IMR-90 (cell line): ENCODE measurements at regions not wholly inside any gene's neighbourhood (a gene's known extent, or its start where the extent isn't known, plus 50 kb on each side); places are given as distances from the start of the nearest gene placed in this dataset.

Experiments
- ATAC-seq: fragments of 200-7000 bp; cut with Tn5 transposase; 2 replicates; pipeline ENCODE4 v1.9.1; 2020; ENCODE audit warnings: low read depth, mild to moderate bottlenecking, moderate library complexity
- BruUV-seq: library from RNA; stranded (reverse); fragments of 400-500 nt; replicated peaks from 2 replicates; lab custom pipeline; 2021; lab: Mats Ljungman, UMichigan
- CTCF ChIA-PET: fragments of 300-600 bp; formaldehyde crosslinking; extraction: SDS; loops from one replicate; lab custom pipeline; 2021; ENCODE audit warnings: antibody characterized with exemption; lab: Yijun Ruan, JAX
- POLR2A ChIA-PET: fragments of 300-600 bp; sonication (Branson Sonifier 250); formaldehyde crosslinking; loops from one replicate; lab custom pipeline; 2022; ENCODE audit warnings: antibody characterized with exemption; ENCODE audit not compliant: unreplicated experiment; lab: Charles Lee
- DNase-seq: peaks from one replicate; pipeline ENCODE4 v3.0.0; 2013
- H2AFZ ChIP-seq: replicated peaks from 2 replicates; pipeline ENCODE3; 2013; ENCODE audit warnings: low read length, mild to moderate bottlenecking; ENCODE audit not compliant: poor library complexity
- H2AK5ac ChIP-seq: 2 replicates; pipeline ENCODE4 v1.6.1; 2013; ENCODE audit warnings: low read depth, low read length, inconsistent platforms
- H2AK9ac ChIP-seq: replicated peaks from 2 replicates; pipeline ENCODE3; 2013; ENCODE audit warnings: mild to moderate bottlenecking, low read depth, low read length, moderate library complexity; ENCODE audit not compliant: poor library complexity
- H2BK120ac ChIP-seq: 2 replicates; pipeline ENCODE4 v1.6.1; 2013; ENCODE audit warnings: low read depth, low read length, inconsistent platforms
- H2BK15ac ChIP-seq: 3 replicates; pipeline ENCODE4 v1.6.1; 2013; ENCODE audit warnings: low read depth, low read length, inconsistent platforms
- H2BK20ac ChIP-seq: 2 replicates; pipeline ENCODE4 v1.6.1; 2013; ENCODE audit warnings: low read depth, mild to moderate bottlenecking, inconsistent platforms, low read length, moderate library complexity
- H2BK5ac ChIP-seq: 2 replicates; pipeline ENCODE4 v1.6.1; 2013; ENCODE audit warnings: mild to moderate bottlenecking, low read depth, low read length, inconsistent platforms; ENCODE audit not compliant: poor library complexity, severe bottlenecking
- H3K14ac ChIP-seq: replicated peaks from 2 replicates; pipeline ENCODE4 v1.6.1; 2013; ENCODE audit warnings: low read depth, low read length, inconsistent platforms
- H3K18ac ChIP-seq: 2 replicates; pipeline ENCODE4 v1.6.1; 2013; ENCODE audit warnings: low read depth, low read length, control low read depth
- H3K23ac ChIP-seq: 2 replicates; pipeline ENCODE4 v1.6.1; 2013; ENCODE audit warnings: low read depth, low read length, inconsistent platforms
- H3K27ac ChIP-seq: 2 replicates; pipeline ENCODE4 v1.5.1; 2013; ENCODE audit warnings: mild to moderate bottlenecking, control low read depth, low read length; ENCODE audit not compliant: insufficient read depth
- H3K27me3 ChIP-seq: 2 replicates; pipeline ENCODE4 v1.6.1; 2013; ENCODE audit warnings: low read length; ENCODE audit not compliant: control insufficient read depth, insufficient read depth
- H3K36me3 ChIP-seq: 2 replicates; pipeline ENCODE4 v1.6.1; 2013; ENCODE audit warnings: low read length, mixed read lengths; ENCODE audit not compliant: control insufficient read depth, insufficient read depth
- H3K4ac ChIP-seq: 2 replicates; pipeline ENCODE4 v1.6.1; 2013; ENCODE audit warnings: low read depth, low read length, inconsistent platforms
- H3K4me1 ChIP-seq: 2 replicates; pipeline ENCODE4 v1.6.1; 2013; ENCODE audit warnings: low read length, mixed read lengths; ENCODE audit not compliant: control insufficient read depth, insufficient read depth
- H3K4me2 ChIP-seq: 2 replicates; pipeline ENCODE4 v1.6.1; 2013; ENCODE audit warnings: low read depth, mild to moderate bottlenecking, control low read depth, low read length, moderate library complexity
- H3K4me3 ChIP-seq: 2 replicates; pipeline ENCODE4 v1.5.1; 2013; ENCODE audit warnings: low read depth, mild to moderate bottlenecking, control low read depth, low read length, moderate library complexity; ENCODE audit not compliant: insufficient read depth
- H3K56ac ChIP-seq: 2 replicates; pipeline ENCODE4 v1.6.1; 2013; ENCODE audit warnings: low read length, inconsistent platforms; ENCODE audit not compliant: insufficient read depth; ENCODE audit errors: extremely low read depth
- H3K79me1 ChIP-seq, 2 experiments: 2 replicates each; pipeline ENCODE4 v1.6.1; 2013; ENCODE audit warnings: low read length in 2 of 2, inconsistent platforms in 1 of 2, low read depth in 1 of 2
- H3K9ac ChIP-seq: 2 replicates; pipeline ENCODE4 v1.6.1; 2013; ENCODE audit warnings: low read depth, low read length, control low read depth
- H3K9me1 ChIP-seq: 2 replicates; pipeline ENCODE4 v1.6.1; 2013; ENCODE audit warnings: low read length, inconsistent platforms; ENCODE audit not compliant: insufficient read depth
- H3K9me3 ChIP-seq: 2 replicates; pipeline ENCODE4 v1.6.1; 2013; ENCODE audit warnings: low read length; ENCODE audit not compliant: control insufficient read depth, insufficient read depth
- H4K20me1 ChIP-seq: 2 replicates; pipeline ENCODE4 v1.6.1; 2013; ENCODE audit warnings: low read length, inconsistent platforms; ENCODE audit not compliant: insufficient read depth
- H4K5ac ChIP-seq: 2 replicates; pipeline ENCODE4 v1.6.1; 2013; ENCODE audit warnings: mild to moderate bottlenecking, low read depth, low read length, control low read depth
- H4K8ac ChIP-seq, 2 experiments: 2 replicates each; pipeline ENCODE4 v1.6.1; 2013; ENCODE audit warnings: low read depth in 2 of 2, low read length in 2 of 2, control low read depth in 1 of 2, inconsistent platforms in 1 of 2
- H4K91ac ChIP-seq: 2 replicates; pipeline ENCODE4 v1.6.1; 2013; ENCODE audit warnings: low read depth, low read length, inconsistent platforms; ENCODE audit not compliant: insufficient read depth
- BHLHE40 ChIP-seq: fragments of 150-350 bp; IDR thresholded peaks from 2 replicates; pipeline ENCODE4 v1.6.1; 2016; ENCODE audit warnings: mild to moderate bottlenecking, low read depth, low read length
- CEBPB ChIP-seq: IDR thresholded peaks from 2 replicates; pipeline ENCODE4 v1.6.1; 2012; ENCODE audit warnings: low read depth, low read length, improper control_type of control experiment
- CHD1 ChIP-seq: IDR thresholded peaks from 2 replicates; pipeline ENCODE4 v1.6.1; 2012; ENCODE audit warnings: low read depth, low read length, improper control_type of control experiment
- CTCF ChIP-seq: conservative IDR thresholded peaks from 2 replicates; pipeline ENCODE4 v1.5.1; 2012; ENCODE audit warnings: mild to moderate bottlenecking, low read depth, low read length, improper control_type of control experiment
- ELK1 ChIP-seq: fragments of 150-350 bp; IDR thresholded peaks from 2 replicates; pipeline ENCODE4 v1.6.1; 2016; ENCODE audit warnings: low read depth, mild to moderate bottlenecking, low read length, moderate library complexity, borderline replicate concordance
- FOS ChIP-seq: fragments of 150-350 bp; IDR thresholded peaks from 2 replicates; pipeline ENCODE4 v1.6.1; 2016; ENCODE audit warnings: low read depth, low read length
- MAFK ChIP-seq: IDR thresholded peaks from 2 replicates; pipeline ENCODE4 v1.6.1; 2012; ENCODE audit warnings: low read depth, low read length, improper control_type of control experiment
- MAZ ChIP-seq: IDR thresholded peaks from 2 replicates; pipeline ENCODE4 v1.6.1; 2012; ENCODE audit warnings: low read depth, mild to moderate bottlenecking, low read length, improper control_type of control experiment, moderate library complexity, borderline replicate concordance
- MXI1 ChIP-seq: IDR thresholded peaks from 2 replicates; pipeline ENCODE4 v1.6.1; 2012; ENCODE audit warnings: low read depth, mild to moderate bottlenecking, low read length, moderate library complexity, borderline replicate concordance
- NFE2L2 ChIP-seq: fragments of 150-350 bp; IDR thresholded peaks from 2 replicates; pipeline ENCODE4 v1.6.1; 2016; ENCODE audit warnings: low read depth, mild to moderate bottlenecking, low read length
- POLR2A ChIP-seq: IDR thresholded peaks from 2 replicates; pipeline ENCODE4 v1.6.1; 2012; ENCODE audit warnings: mild to moderate bottlenecking, low read depth, low read length
- RAD21 ChIP-seq: IDR thresholded peaks from 2 replicates; pipeline ENCODE4 v1.6.1; 2012; ENCODE audit warnings: low read length, improper control_type of control experiment
- RCOR1 ChIP-seq: IDR thresholded peaks from 2 replicates; pipeline ENCODE4 v1.6.1; 2012; ENCODE audit warnings: mild to moderate bottlenecking, low read length, improper control_type of control experiment; ENCODE audit not compliant: insufficient replicate concordance
- RFX5 ChIP-seq: IDR thresholded peaks from 2 replicates; pipeline ENCODE4 v1.8.0; 2012; ENCODE audit warnings: low read depth, mild to moderate bottlenecking, low read length, moderate library complexity
- SMC3 ChIP-seq: fragments of 150-350 bp; IDR thresholded peaks from 2 replicates; pipeline ENCODE4 v1.6.1; 2016; ENCODE audit warnings: low read depth, mild to moderate bottlenecking, antibody characterized with exemption, low read length, moderate library complexity
- USF2 ChIP-seq: fragments of 150-350 bp; IDR thresholded peaks from 2 replicates; pipeline ENCODE4 v1.6.1; 2017; ENCODE audit warnings: mild to moderate bottlenecking, antibody characterized with exemption, low read length, low read depth
- WGBS, 2 experiments: methylation state at CpG; one replicate each; pipeline versions ENCODE4 v1.1.5 to v1.1.7; 2013; ENCODE audit warnings: missing lambda C conversion rate in 2 of 2; ENCODE audit not compliant: insufficient read length in 1 of 2; ENCODE audit errors: extremely low coverage in 2 of 2; 5-methylcytosine and 5-hydroxymethylcytosine counted together
- dilution Hi-C: fragments of 300-500 bp; cut with HindIII; formaldehyde crosslinking; loops from one replicate; pipeline ENCODE4 v1.14.3; 2018; ENCODE audit warnings: low sequenced_read_pairs; ENCODE audit not compliant: unreplicated experiment
- in situ Hi-C: fragments of 300-500 bp; cut with MboI; formaldehyde crosslinking; loops from 3 replicates; pipeline ENCODE4 v1.14.3; 2019; ENCODE audit warnings: low sequenced_read_pairs, inconsistent platforms, mixed read lengths
- intact Hi-C: fragments of 100-400 bp; cut with micrococcal nuclease; formaldehyde crosslinking; loops from 2 replicates; pipeline ENCODE4 v1.10.0; 2022

GRCh38 chr15:53036641-53037040 is 246.5 kb upstream of the ONECUT1 start:
- H3K9me3 ChIP-seq: peaks cover 13% of the 10 kb centered on the region
- TF ChIP-seq USF2 (no peak), CTCF (no peak), NFE2L2 (no peak), MXI1 (no peak), SMC3 (no peak), POLR2A (no peak), FOS (no peak), RCOR1 (no peak), CEBPB (no peak), BHLHE40 (no peak), RAD21 (no peak), MAFK (no peak), CHD1 (no peak), MAZ (no peak), RFX5 (no peak), ELK1 (no peak)
- no peak overlapping the region for H3K27ac ChIP-seq
- no peak overlapping the region for H4K8ac ChIP-seq
- no peak overlapping the region for H4K5ac ChIP-seq
- H3K18ac ChIP-seq: no peak overlapping the region
- H3K9me1 ChIP-seq: no peaks in the 10 kb centered on the region
- H4K20me1 ChIP-seq: no peaks in the 10 kb centered on the region
- no peak overlapping the region for H3K56ac ChIP-seq
- H2AK9ac ChIP-seq: no peak overlapping the region
- no peak overlapping the region for H2AFZ ChIP-seq
- POLR2A ChIA-PET: no interaction called here
- H2BK20ac ChIP-seq: no peak overlapping the region
- no peak overlapping the region for H3K4me2 ChIP-seq
- dilution Hi-C loops (no loop called here), intact Hi-C loops (no loop called here), in situ Hi-C loops (no loop called here)
- H3K4me3 ChIP-seq: no peak overlapping the region
- DNase-seq (no peak), ATAC-seq (no peak)
- H2BK5ac ChIP-seq: no peak overlapping the region
- no peaks in the 10 kb centered on the region for H3K4me1 ChIP-seq
- no peaks in the 10 kb centered on the region for H3K79me1 ChIP-seq
- H3K27me3 ChIP-seq: no peaks in the 10 kb centered on the region
- H3K9ac ChIP-seq: no peak overlapping the region
- H3K4ac ChIP-seq: no peak overlapping the region
- H2BK15ac ChIP-seq: no peak overlapping the region
- no peaks in the 10 kb centered on the region for H3K36me3 ChIP-seq
- WGBS, 2 experiments: no CpG with 5 or more reads among the region's 2 CpGs
- no peak overlapping the region for H3K23ac ChIP-seq
- H2BK120ac ChIP-seq: no peak overlapping the region
- CTCF ChIA-PET: no interaction called here
- H2AK5ac ChIP-seq: no peak overlapping the region
- H4K91ac ChIP-seq: no peak overlapping the region
- H3K14ac ChIP-seq: no peak overlapping the region
- no TSS peak for BruUV-seq
